ENCODE measurements at regions not wholly inside any gene's neighbourhood (a gene's known extent, or its start where the extent isn't known, plus 50 kb on each side); places are given as distances from the start of the nearest gene placed in this dataset.

DNA sequence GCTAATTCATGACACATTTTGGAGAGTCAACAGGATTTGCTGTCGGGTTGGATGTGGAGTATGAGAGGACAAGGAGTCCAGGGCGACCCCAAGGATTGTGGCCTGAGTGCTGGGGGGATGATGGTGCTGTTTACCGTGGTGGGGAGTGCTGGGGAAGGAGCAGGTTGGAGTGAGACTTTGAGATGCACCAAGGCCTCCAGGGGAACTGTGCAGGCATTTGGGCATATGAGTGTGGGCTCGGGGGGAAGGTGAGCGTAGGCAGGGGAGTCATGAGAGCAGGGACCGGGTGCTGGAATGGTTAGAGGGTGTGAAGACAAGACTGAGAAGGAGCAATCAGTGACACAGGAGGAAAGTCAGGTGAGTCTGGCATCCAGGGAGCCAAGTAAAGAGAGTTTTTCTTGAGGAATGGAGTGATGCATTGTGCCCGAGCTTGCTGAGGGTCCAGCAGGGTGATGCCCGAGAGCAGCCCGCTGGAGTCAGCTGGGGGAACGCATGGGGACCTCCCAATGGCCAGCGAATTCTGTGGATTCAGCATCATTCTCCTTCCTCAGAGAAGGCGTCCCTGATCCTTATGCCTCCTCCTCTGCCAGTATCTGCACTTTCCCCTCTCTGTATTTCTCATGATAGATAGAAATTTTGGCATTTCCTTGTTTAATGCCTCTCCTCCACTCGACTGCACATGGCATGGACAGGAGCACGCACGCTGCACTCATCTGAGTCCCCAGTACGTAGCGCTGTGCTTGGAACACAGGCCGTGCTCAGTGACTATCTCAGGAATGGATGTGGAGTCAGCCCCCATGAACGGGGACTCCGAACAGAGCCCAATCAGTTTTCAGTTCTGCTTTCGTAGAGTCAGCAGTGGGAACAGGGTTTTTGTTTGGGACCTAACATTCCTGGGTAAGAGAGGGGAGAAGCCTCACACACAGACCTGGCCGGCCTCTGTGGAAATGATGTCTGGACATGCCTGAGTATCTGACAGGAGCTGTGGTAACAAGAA, 52.1 kb upstream of the ETV3 start:
- H3K27ac ChIP-seq (ENCODE audit: low read depth): no peak overlapping the region
- no peak for DNase-seq (ENCODE audit: extremely low spot score)
- no peaks in the 10 kb centered on the region for H3K36me3 ChIP-seq (ENCODE audit: insufficient read depth)
- WGBS: 78% methylated on average over 22 of the region's 22 CpGs
- H3K4me1 ChIP-seq (ENCODE audit: insufficient read depth): peaks cover 4% of the 10 kb centered on the region
- H3K4me3 ChIP-seq (ENCODE audit: low read depth, low read length): no peak overlapping the region

DNA sequence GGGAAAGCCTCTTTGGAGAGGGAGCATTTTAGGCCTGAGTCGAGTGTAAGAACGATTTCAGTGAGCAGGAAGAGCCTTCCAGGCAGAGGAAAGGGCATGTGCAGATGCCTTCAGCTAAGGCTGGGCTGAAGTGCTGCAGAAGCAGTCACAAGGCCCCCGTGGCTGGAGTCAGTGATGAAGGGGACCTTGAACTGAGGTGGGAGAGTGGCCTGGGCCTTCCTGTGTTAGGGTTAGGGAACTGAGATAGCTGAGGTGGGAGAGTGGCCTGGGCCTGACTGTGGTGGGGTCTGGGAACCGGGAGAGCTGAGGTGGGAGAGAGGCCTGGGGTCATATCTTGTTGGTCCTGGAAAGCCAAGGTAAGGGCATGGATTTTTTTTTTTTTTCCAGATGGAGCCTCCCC, 50.9 kb upstream of the ETV3 start:
- DNase-seq (ENCODE audit: extremely low spot score): no peak
- no peak overlapping the region for H3K4me3 ChIP-seq (ENCODE audit: low read depth, low read length)
- peaks cover 2% of the 10 kb centered on the region for H3K4me1 ChIP-seq (ENCODE audit: insufficient read depth)
- no peak overlapping the region for H3K27ac ChIP-seq (ENCODE audit: low read depth)
- WGBS: 78% methylated on average over 4 of the region's 4 CpGs
- H3K36me3 ChIP-seq (ENCODE audit: insufficient read depth): no peaks in the 10 kb centered on the region

Data from urinary bladder (tissue), 3 donors.